A549 (cell line): ENCODE measurements at regions not wholly inside any gene's neighbourhood (a gene's known extent, or its start where the extent isn't known, plus 50 kb on each side); places are given as distances from the start of the nearest gene placed in this dataset.

Experiments
- CTCF ChIP-seq: fragments of >200 bp; sonication (Bioruptor Twin); formaldehyde crosslinking; IDR thresholded peaks from 3 replicates; pipeline ENCODE4 v1.5.1; 2016
- EP300 ChIP-seq, 2 experiments: fragments of >200 bp; sonication (Bioruptor Twin); formaldehyde crosslinking; IDR thresholded peaks; 2 replicates in 1 of 2; 3 replicates in 1 of 2; pipeline ENCODE4 v1.6.1; 2016 to 2017
- HMGXB4 ChIP-seq: fragments of 250-450 bp; sonication (Bioruptor Pico); IDR thresholded peaks from 2 replicates; pipeline ENCODE4 v1.5.0; 2021; ENCODE audit warnings: mild to moderate bottlenecking, moderate library complexity, borderline replicate concordance
- MAX ChIP-seq: IDR thresholded peaks from 2 replicates; pipeline ENCODE4 v1.6.1; 2012
- POLR2A ChIP-seq: IDR thresholded peaks from 2 replicates; pipeline ENCODE4 v1.6.1; 2012; ENCODE audit warnings: mild to moderate bottlenecking, low read length
- RCOR1 ChIP-seq: fragments of 150-350 bp; IDR thresholded peaks from 2 replicates; pipeline ENCODE4 v1.6.1; 2014; ENCODE audit warnings: antibody characterized with exemption, low read length, low read depth
- ZSCAN20 ChIP-seq: fragments of 250-450 bp; sonication (Bioruptor Pico); IDR thresholded peaks from 2 replicates; pipeline ENCODE4 v1.8.0; 2022; ENCODE audit warnings: mild to moderate bottlenecking, moderate library complexity

- TF ChIP-seq MAX (no peak), EP300 (IDR thresholded peaks at IDR 0.05) (no peak), CTCF (no peak), RCOR1 (no peak), ZSCAN20 (CRISPR knock-in tag) (no peak), POLR2A (no peak), HMGXB4 (CRISPR knock-in tag) (no peak)
Measured at GRCh38 chr5:63613442-63613841, 348.8 kb downstream of the HTR1A start.
